ENCODE measurements at regions not wholly inside any gene's neighbourhood (a gene's known extent, or its start where the extent isn't known, plus 50 kb on each side); places are given as distances from the start of the nearest gene placed in this dataset.

- no peak for TF ChIP-seq CTCF (IDR thresholded peaks at IDR 0.05; ENCODE audit: insufficient read depth, missing control alignments)
- FAIRE-seq (no peak), DNase-seq (ENCODE audit: insufficient read length, low spot score) (no peak)
Observed at GRCh38 chr3:59519094-59519493, 469.3 kb upstream of the CFAP20DC start.

GRCh38 chr3:59518283-59519055 is 468.6 kb upstream of the CFAP20DC start:
- FAIRE-seq (no peak), DNase-seq (ENCODE audit: insufficient read length, low spot score) (no peak)
- TF ChIP-seq CTCF (IDR thresholded peaks at IDR 0.05; ENCODE audit: insufficient read depth, missing control alignments) = no peak

DNA sequence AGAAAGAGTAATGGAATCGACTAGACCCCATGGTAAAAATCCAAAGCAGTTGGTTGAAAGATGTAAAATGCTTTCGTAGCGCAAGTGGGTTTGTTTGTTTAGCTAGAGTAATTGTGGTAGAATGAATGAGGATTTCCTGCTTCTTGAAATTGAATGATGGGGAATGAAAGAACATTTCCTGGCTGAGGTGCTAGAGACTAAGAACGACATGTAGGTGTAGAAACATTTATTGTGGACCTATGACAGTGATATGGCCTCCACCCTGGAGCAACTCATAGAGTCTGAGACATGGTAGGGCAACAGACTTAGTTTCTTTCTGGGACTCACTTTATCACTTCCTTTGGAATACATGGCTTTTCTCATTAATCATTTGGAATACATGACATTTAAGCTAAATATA is 467.6 kb upstream of the CFAP20DC start:
- FAIRE-seq = no peak

DNA sequence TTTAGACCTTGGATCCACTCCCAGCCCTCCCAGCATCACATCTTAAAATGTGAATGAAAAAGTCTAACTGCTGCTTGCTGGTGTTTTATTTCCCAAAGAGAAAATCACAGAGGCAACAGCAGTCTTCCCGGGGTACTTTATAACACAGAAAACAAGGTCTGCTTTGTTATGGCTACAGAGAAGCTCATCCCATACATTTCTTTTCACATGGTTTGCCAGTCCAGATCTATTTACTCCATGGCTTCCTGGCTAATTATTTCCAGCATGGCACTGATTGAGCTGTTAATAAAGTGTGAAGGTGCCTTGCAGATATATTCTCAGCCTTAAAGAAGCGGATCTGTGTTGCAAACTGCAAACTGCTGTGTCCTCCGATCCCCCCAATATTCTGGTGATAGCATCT is 466.1 kb upstream of the CFAP20DC start:
- TF ChIP-seq CTCF (IDR thresholded peaks at IDR 0.05; ENCODE audit: insufficient read depth, missing control alignments) = no peak
- DNase-seq (ENCODE audit: insufficient read length, low spot score) = no peak
- no peak for FAIRE-seq

More for the DNA sequence above, 467.6 kb upstream of the CFAP20DC start:
- no peak for TF ChIP-seq CTCF (IDR thresholded peaks at IDR 0.05; ENCODE audit: insufficient read depth, missing control alignments)
- DNase-seq (ENCODE audit: insufficient read length, low spot score) = no peak

- TF ChIP-seq CTCF (IDR thresholded peaks at IDR 0.05; ENCODE audit: insufficient read depth, missing control alignments) = no peak
- DNase-seq (ENCODE audit: insufficient read length, low spot score) (no peak), FAIRE-seq (no peak)
Observed at GRCh38 chr3:59514865-59515482, 465.1 kb upstream of the CFAP20DC start.

GRCh38 chr3:59513570-59513969 is 463.7 kb upstream of the CFAP20DC start:
- DNase-seq (ENCODE audit: insufficient read length, low spot score) = no peak
- no peak for TF ChIP-seq CTCF (IDR thresholded peaks at IDR 0.05; ENCODE audit: insufficient read depth, missing control alignments)
- FAIRE-seq = no peak

GRCh38 chr3:59512066-59512465 is 462.2 kb upstream of the CFAP20DC start:
- no peak for DNase-seq (ENCODE audit: insufficient read length, low spot score)
- no peak for TF ChIP-seq CTCF (IDR thresholded peaks at IDR 0.05; ENCODE audit: insufficient read depth, missing control alignments)
- no peak for FAIRE-seq

All from D721Med (cell line).